ENCODE measurements at regions not wholly inside any gene's neighbourhood (a gene's known extent, or its start where the extent isn't known, plus 50 kb on each side); places are given as distances from the start of the nearest gene placed in this dataset.

DNA sequence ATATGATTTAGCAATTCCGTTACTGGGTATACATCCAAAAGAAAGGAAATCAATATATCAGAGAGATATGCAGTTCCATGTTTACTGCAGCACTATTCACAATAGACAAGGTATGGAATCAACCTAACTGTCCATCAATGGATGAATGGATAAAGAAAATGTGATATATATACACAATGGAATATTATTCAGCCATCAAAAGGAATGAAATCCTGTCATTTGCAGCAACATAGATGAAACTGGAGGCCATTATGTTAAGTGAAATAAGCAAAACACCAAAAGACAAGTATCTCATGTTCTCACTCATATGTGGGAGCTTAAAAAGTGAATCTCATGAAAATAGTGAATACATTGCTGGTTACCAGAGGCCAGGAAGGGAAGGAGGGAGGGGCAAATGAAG is 390.8 kb downstream of the ZFHX3 start:
- no peak overlapping the region for H3K27ac ChIP-seq (ENCODE audit: low read depth, low read length)
- CTCF ChIA-PET = no interaction called here
- RAD21 ChIA-PET (ENCODE audit: low non-redundant PET in 1 of 2, low total read pairs in 2 of 2, uncharacterized antibody in 2 of 2, unreplicated experiment in 2 of 2) = no interaction called here

More for the DNA sequence above, 390.8 kb downstream of the ZFHX3 start:
- no TSS peak for BruUV-seq (replicated peaks)
- TF ChIP-seq JUND (IDR thresholded peaks at IDR 0.05) (no peak), SP1 (IDR thresholded peaks at IDR 0.05; ENCODE audit: low read depth) (no peak), POLR2A (IDR thresholded peaks at IDR 0.05; ENCODE audit: borderline replicate concordance, extremely low read depth, insufficient read depth, insufficient read length) (no peak), EZH2 (IDR thresholded peaks at IDR 0.05) (no peak), EZH2phosphoT487 (IDR thresholded peaks at IDR 0.05; ENCODE audit: borderline replicate concordance) (no peak), ZNF274 (IDR thresholded peaks at IDR 0.05; ENCODE audit: low read depth, low read length) (no peak), EGR1 (IDR thresholded peaks at IDR 0.05; ENCODE audit: low read depth) (no peak), ELF1 (IDR thresholded peaks at IDR 0.05; ENCODE audit: borderline replicate concordance, low read depth) (no peak), YY1 (IDR thresholded peaks at IDR 0.05; ENCODE audit: extremely low read depth, insufficient replicate concordance, low read depth, low read length) (no peak), CBX3 (IDR thresholded peaks at IDR 0.05; ENCODE audit: low read depth) (no peak), CEBPB (IDR thresholded peaks at IDR 0.05; ENCODE audit: low read depth) (no peak), RAD21 (IDR thresholded peaks at IDR 0.05; ENCODE audit: low read depth) (no peak), SRF (IDR thresholded peaks at IDR 0.05; ENCODE audit: low read depth) (no peak), SIN3A (IDR thresholded peaks at IDR 0.05; ENCODE audit: low read depth) (no peak), POLR2AphosphoS5 (IDR thresholded peaks at IDR 0.05; ENCODE audit: low read depth, low read length) (no peak)
- TF ChIP-seq, protein P1, sequence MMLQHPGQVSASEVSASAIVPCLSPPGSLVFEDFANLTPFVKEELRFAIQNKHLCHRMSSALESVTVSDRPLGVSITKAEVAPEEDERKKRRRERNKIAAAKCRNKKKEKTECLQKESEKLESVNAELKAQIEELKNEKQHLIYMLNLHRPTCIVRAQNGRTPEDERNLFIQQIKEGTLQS (IDR thresholded peaks at IDR 0.05) = no peak
- TF ChIP-seq, protein P2, sequence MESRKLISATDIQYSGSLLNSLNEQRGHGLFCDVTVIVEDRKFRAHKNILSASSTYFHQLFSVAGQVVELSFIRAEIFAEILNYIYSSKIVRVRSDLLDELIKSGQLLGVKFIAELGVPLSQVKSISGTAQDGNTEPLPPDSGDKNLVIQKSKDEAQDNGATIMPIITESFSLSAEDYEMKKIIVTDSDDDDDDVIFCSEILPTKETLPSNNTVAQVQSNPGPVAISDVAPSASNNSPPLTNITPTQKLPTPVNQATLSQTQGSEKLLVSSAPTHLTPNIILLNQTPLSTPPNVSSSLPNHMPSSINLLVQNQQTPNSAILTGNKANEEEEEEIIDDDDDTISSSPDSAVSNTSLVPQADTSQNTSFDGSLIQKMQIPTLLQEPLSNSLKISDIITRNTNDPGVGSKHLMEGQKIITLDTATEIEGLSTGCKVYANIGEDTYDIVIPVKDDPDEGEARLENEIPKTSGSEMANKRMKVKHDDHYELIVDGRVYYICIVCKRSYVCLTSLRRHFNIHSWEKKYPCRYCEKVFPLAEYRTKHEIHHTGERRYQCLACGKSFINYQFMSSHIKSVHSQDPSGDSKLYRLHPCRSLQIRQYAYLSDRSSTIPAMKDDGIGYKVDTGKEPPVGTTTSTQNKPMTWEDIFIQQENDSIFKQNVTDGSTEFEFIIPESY (IDR thresholded peaks at IDR 0.05; ENCODE audit: extremely low read depth, insufficient replicate concordance, low read length) = no peak
- Histone ChIP-seq H3K4me2 (ENCODE audit: low read length) (no peak overlapping the region), H3K36me3 (ENCODE audit: control insufficient read depth in 1 of 2, insufficient read depth in 2 of 2, low read length in 2 of 2) (no peaks in the 10 kb centered on the region), H2AFZ (ENCODE audit: low read depth, low read length, poor library complexity, severe bottlenecking) (no peak overlapping the region), H4K20me1 (ENCODE audit: insufficient read depth) (no peaks in the 10 kb centered on the region), H3K9me2 (ENCODE audit: insufficient read depth) (no peaks in the 10 kb centered on the region), H3K9ac (ENCODE audit: low read length) (no peak overlapping the region), H3K4me3 (replicated peaks in 1 of 2; ENCODE audit: low read depth in 1 of 2, low read length in 2 of 2) (no peak overlapping the region), H3K9me3 (ENCODE audit: control insufficient read depth in 1 of 2, insufficient read depth in 1 of 2, low read depth in 1 of 2, low read length in 2 of 2) (no peaks in the 10 kb centered on the region; a peak in 1 of 4 replicates), H3K27me3 (ENCODE audit: insufficient read depth, low read length) (no peaks in the 10 kb centered on the region), H3K79me2 (ENCODE audit: insufficient read depth, low read length) (peaks cover 69% of the 10 kb centered on the region), H3K4me1 (ENCODE audit: control insufficient read depth in 1 of 2, insufficient read depth in 2 of 2, low read length in 2 of 2) (no peaks in the 10 kb centered on the region)
- no peak for DNase-seq (ENCODE audit: low read depth, low spot score)
- ATAC-seq = no peak
- POLR2A ChIA-PET = no interaction called here
- intact Hi-C loops (cut with micrococcal nuclease) = no loop called here

All from HCT116 (cell line).